GM12878 (cell line): ENCODE measurements at regions not wholly inside any gene's neighbourhood (a gene's known extent, or its start where the extent isn't known, plus 50 kb on each side); places are given as distances from the start of the nearest gene placed in this dataset.

Experiments
- ATAC-seq: fragments of 200-7000 bp; cut with Tn5 transposase; 3 replicates; pipeline ENCODE4 v1.9.1; 2020; ENCODE audit warnings: mild to moderate bottlenecking, moderate library complexity
- BruUV-seq: library from RNA; stranded (reverse); fragments of 400-500 nt; replicated peaks from 2 replicates; lab custom pipeline; 2021; lab: Mats Ljungman, UMichigan
- CTCF ChIA-PET: fragments of 300-600 bp; sonication (Branson Sonifier 250); formaldehyde crosslinking; extraction: SDS; loops from one replicate; lab custom pipeline; 2021; ENCODE audit warnings: inconsistent platforms; lab: Yijun Ruan, JAX
- POLR2A ChIA-PET: fragments of 350-600 bp; formaldehyde crosslinking; extraction: SDS; loops from one replicate; lab custom pipeline; 2021; ENCODE audit warnings: inconsistent platforms; lab: Charles Lee
- RAD21 ChIA-PET: fragments of 300-600 bp; sonication (Branson Sonifier 250); formaldehyde crosslinking; loops from one replicate; lab custom pipeline; 2023; ENCODE audit warnings: antibody characterized with exemption; ENCODE audit not compliant: unreplicated experiment; lab: Charles Lee
- SMC1A ChIA-PET: fragments of 300-600 bp; sonication (Branson Sonifier 250); formaldehyde crosslinking; loops from one replicate; lab custom pipeline; 2023; ENCODE audit not compliant: unreplicated experiment, uncharacterized antibody; lab: Charles Lee
- DNase-seq: peaks from one replicate; pipeline ENCODE4 v3.0.0-alpha.2; 2011; ENCODE audit warnings: low read depth, low spot score
- FAIRE-seq: peaks from 3 replicates; lab custom pipeline; 2011; peaks lifted over from hg19 to GRCh38; lab: Jason Lieb, UNC
- H2AFZ ChIP-seq: 2 replicates; pipeline ENCODE4 v1.6.0; 2011; ENCODE audit warnings: low read depth, low read length, control low read depth; ENCODE audit not compliant: control insufficient read depth
- H3K27ac ChIP-seq: 2 replicates; pipeline ENCODE4 v1.5.1; 2011; ENCODE audit warnings: control low read depth; ENCODE audit not compliant: control insufficient read depth, insufficient read depth
- H3K27me3 ChIP-seq, 2 experiments: replicated peaks in 1 of 2; 2 replicates each; pipeline versions ENCODE4 v1.6.0 to v1.6.1; 2011; ENCODE audit warnings: low read length in 1 of 2; ENCODE audit not compliant: control insufficient read depth in 2 of 2, insufficient read depth in 2 of 2
- H3K36me3 ChIP-seq, 2 experiments: 2 replicates each; pipeline ENCODE4 v1.5.1; 2011; ENCODE audit warnings: low read length in 1 of 2; ENCODE audit not compliant: control insufficient read depth in 2 of 2, insufficient read depth in 2 of 2
- H3K4me1 ChIP-seq: 2 replicates; pipeline ENCODE4 v1.6.1; 2011; ENCODE audit warnings: mild to moderate bottlenecking, low read length, moderate library complexity, mixed read lengths; ENCODE audit not compliant: control insufficient read depth, insufficient read depth
- H3K4me2 ChIP-seq: 2 replicates; pipeline ENCODE4 v1.6.0; 2011; ENCODE audit warnings: control low read depth; ENCODE audit not compliant: control insufficient read depth, insufficient read depth
- H3K4me3 ChIP-seq: fragments of 200-600 bp; sonication (generic); 2 replicates; pipeline ENCODE4 v1.5.1; 2016
- H3K79me2 ChIP-seq: 2 replicates; pipeline ENCODE4 v1.6.0; 2011; ENCODE audit warnings: low read length; ENCODE audit not compliant: control insufficient read depth, insufficient read depth
- H3K9ac ChIP-seq: 2 replicates; pipeline ENCODE4 v1.8.0; 2011; ENCODE audit warnings: low read length, control low read depth, mixed read lengths; ENCODE audit not compliant: control insufficient read depth, insufficient read depth
- H3K9me3 ChIP-seq: replicated peaks from 3 replicates; pipeline ENCODE4 v1.5.1; 2011; ENCODE audit warnings: mild to moderate bottlenecking, low read length; ENCODE audit not compliant: control insufficient read depth, insufficient read depth
- H4K20me1 ChIP-seq: 2 replicates; pipeline ENCODE4 v1.6.0; 2011; ENCODE audit not compliant: control insufficient read depth, insufficient read depth
- CBX5 ChIP-seq: sonication (generic); IDR thresholded peaks from 2 replicates; pipeline ENCODE4 v1.6.1; 2016; ENCODE audit warnings: low read depth, moderate library complexity, mild to moderate bottlenecking, inconsistent platforms
- CHD2 ChIP-seq: IDR thresholded peaks from 2 replicates; pipeline ENCODE4 v1.6.1; 2011; ENCODE audit warnings: low read depth, low read length, improper control_type of control experiment, borderline replicate concordance
- CREB1 ChIP-seq: IDR thresholded peaks from 2 replicates; pipeline ENCODE4 v1.6.1; 2012; ENCODE audit warnings: low read depth, mild to moderate bottlenecking, inconsistent platforms
- FOXM1 ChIP-seq: IDR thresholded peaks from 2 replicates; pipeline ENCODE4 v1.6.1; 2012; ENCODE audit warnings: low read depth, mild to moderate bottlenecking, inconsistent platforms, low read length, moderate library complexity
- HCFC1 ChIP-seq: fragments of 150-350 bp; IDR thresholded peaks from 2 replicates; pipeline ENCODE4 v1.6.1; 2014; ENCODE audit warnings: low read length
- JUND ChIP-seq: IDR thresholded peaks from 2 replicates; pipeline ENCODE4 v1.6.1; 2012; ENCODE audit warnings: low read depth, mild to moderate bottlenecking, low read length, improper control_type of control experiment, moderate library complexity
- NR2C2 ChIP-seq: IDR thresholded peaks from 2 replicates; pipeline ENCODE4 v1.6.1; 2011; ENCODE audit warnings: borderline replicate concordance, low read depth; ENCODE audit not compliant: control insufficient read depth, insufficient read length
- POLR2AphosphoS5 ChIP-seq: IDR thresholded peaks from 2 replicates; pipeline ENCODE4 v1.6.1; 2011; ENCODE audit warnings: mild to moderate bottlenecking, low read length, inconsistent platforms
- SUPT20H ChIP-seq: IDR thresholded peaks from 2 replicates; pipeline ENCODE4 v1.6.1; 2011; ENCODE audit warnings: low read depth, mild to moderate bottlenecking, low read length, moderate library complexity, borderline replicate concordance; ENCODE audit not compliant: control insufficient read depth
- TBL1XR1 ChIP-seq: IDR thresholded peaks from 2 replicates; pipeline ENCODE4 v1.6.1; 2012; ENCODE audit warnings: low read depth, low read length, improper control_type of control experiment
- WGBS: methylation state at CpG from one replicate; pipeline ENCODE4 v1.1.6; 2016; ENCODE audit warnings: low lambda C conversion rate; ENCODE audit not compliant: insufficient replicate concordance, insufficient coverage; ENCODE audit errors: missing lambda C conversion rate; 5-methylcytosine and 5-hydroxymethylcytosine counted together
- in situ Hi-C: fragments of 300-500 bp; cut with MboI; formaldehyde crosslinking; loops from 9 replicates; pipeline ENCODE4 v1.14.3; 2018; ENCODE audit warnings: mixed read lengths
- intact Hi-C: fragments of 100-400 bp; cut with micrococcal nuclease; formaldehyde crosslinking; loops from one replicate; pipeline ENCODE4 v1.14.2; 2022; ENCODE audit not compliant: unreplicated experiment
- TF ChIP-seq, protein P1 (sequence below): fragments of 450-650 bp; IDR thresholded peaks from 2 replicates; pipeline ENCODE4 v1.6.1; 2017; ENCODE audit warnings: low read depth, mild to moderate bottlenecking, moderate library complexity
- TF ChIP-seq, protein P2 (sequence below): fragments of 450-650 bp; IDR thresholded peaks from 2 replicates; pipeline ENCODE4 v1.6.1; 2017; ENCODE audit warnings: mild to moderate bottlenecking, moderate library complexity
- TF ChIP-seq, protein P3 (sequence below): IDR thresholded peaks from 2 replicates; pipeline ENCODE4 v1.6.1; 2012; ENCODE audit warnings: improper control_type of control experiment, low read depth, low read length; ENCODE audit not compliant: insufficient replicate concordance

DNA sequence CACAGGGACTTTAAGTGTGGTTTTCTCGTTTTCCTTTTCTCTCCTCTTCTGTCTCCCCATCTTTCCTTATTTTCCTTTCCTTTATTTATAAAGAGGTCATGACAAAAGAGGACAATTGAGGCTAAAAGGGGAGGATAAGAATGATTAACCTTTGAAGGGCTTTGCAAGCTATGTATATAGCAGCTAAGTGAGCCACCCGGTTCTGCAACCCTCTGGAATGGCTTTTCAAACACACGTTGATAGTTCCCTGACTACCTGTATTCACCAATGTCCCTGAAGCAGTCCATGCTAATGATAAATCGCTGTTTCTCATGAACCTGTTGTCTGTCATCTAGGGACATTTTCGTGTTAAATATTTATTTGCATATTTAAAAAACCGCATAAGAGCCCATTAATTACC lies 124.4 kb upstream of the RALGAPA2 start:
- H3K9ac ChIP-seq: no peak overlapping the region
- no TSS peak for BruUV-seq
- no peak overlapping the region for H3K4me3 ChIP-seq
- intact Hi-C loops: loop anchor here (2.0 kb wide), 1 partner anchor 668 kb away; no protein-coding TSS in a partner anchor
- SMC1A ChIA-PET: interaction anchor here (1.0 to 2.5 kb wide), 4 partner anchors 24 to 667 kb away, joined by 3 to 7 read pairs (median 4); no protein-coding TSS in a partner anchor
- POLR2A ChIA-PET: no interaction called here
- no peaks in the 10 kb centered on the region for H4K20me1 ChIP-seq
- FAIRE-seq (no peak), ATAC-seq (no peak), DNase-seq (no peak)
- no peaks in the 10 kb centered on the region for H3K9me3 ChIP-seq
- no peak overlapping the region for H3K4me2 ChIP-seq
- peaks cover 0 to 2% of the 10 kb centered on the region in 2 experiments; a peak in 2 of 4 replicates for H3K27me3 ChIP-seq
- H3K79me2 ChIP-seq: no peaks in the 10 kb centered on the region
- H3K4me1 ChIP-seq: no peaks in the 10 kb centered on the region
- in situ Hi-C loops: no loop called here
- H2AFZ ChIP-seq: no peak overlapping the region
- CTCF ChIA-PET: interaction anchor here (0.8 to 3.3 kb wide), 9 partner anchors 11 to 778 kb away, joined by 3 to 12 read pairs (median 6); no protein-coding TSS in a partner anchor
- 24% methylated on average over 6 of the region's 6 CpGs for WGBS
- H3K36me3 ChIP-seq: no peaks in the 10 kb centered on the region
- H3K27ac ChIP-seq: no peak overlapping the region
- RAD21 ChIA-PET: no interaction called here
- TF ChIP-seq FOXM1 (no peak), JUND (no peak), CHD2 (no peak), HCFC1 (no peak), SUPT20H (no peak), CREB1 (no peak), POLR2AphosphoS5 (no peak), TBL1XR1 (no peak), NR2C2 (no peak), CBX5 (no peak)
- TF ChIP-seq, protein P1, sequence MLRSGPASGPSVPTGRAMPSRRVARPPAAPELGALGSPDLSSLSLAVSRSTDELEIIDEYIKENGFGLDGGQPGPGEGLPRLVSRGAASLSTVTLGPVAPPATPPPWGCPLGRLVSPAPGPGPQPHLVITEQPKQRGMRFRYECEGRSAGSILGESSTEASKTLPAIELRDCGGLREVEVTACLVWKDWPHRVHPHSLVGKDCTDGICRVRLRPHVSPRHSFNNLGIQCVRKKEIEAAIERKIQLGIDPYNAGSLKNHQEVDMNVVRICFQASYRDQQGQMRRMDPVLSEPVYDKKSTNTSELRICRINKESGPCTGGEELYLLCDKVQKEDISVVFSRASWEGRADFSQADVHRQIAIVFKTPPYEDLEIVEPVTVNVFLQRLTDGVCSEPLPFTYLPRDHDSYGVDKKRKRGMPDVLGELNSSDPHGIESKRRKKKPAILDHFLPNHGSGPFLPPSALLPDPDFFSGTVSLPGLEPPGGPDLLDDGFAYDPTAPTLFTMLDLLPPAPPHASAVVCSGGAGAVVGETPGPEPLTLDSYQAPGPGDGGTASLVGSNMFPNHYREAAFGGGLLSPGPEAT: no peak
- TF ChIP-seq, protein P2, sequence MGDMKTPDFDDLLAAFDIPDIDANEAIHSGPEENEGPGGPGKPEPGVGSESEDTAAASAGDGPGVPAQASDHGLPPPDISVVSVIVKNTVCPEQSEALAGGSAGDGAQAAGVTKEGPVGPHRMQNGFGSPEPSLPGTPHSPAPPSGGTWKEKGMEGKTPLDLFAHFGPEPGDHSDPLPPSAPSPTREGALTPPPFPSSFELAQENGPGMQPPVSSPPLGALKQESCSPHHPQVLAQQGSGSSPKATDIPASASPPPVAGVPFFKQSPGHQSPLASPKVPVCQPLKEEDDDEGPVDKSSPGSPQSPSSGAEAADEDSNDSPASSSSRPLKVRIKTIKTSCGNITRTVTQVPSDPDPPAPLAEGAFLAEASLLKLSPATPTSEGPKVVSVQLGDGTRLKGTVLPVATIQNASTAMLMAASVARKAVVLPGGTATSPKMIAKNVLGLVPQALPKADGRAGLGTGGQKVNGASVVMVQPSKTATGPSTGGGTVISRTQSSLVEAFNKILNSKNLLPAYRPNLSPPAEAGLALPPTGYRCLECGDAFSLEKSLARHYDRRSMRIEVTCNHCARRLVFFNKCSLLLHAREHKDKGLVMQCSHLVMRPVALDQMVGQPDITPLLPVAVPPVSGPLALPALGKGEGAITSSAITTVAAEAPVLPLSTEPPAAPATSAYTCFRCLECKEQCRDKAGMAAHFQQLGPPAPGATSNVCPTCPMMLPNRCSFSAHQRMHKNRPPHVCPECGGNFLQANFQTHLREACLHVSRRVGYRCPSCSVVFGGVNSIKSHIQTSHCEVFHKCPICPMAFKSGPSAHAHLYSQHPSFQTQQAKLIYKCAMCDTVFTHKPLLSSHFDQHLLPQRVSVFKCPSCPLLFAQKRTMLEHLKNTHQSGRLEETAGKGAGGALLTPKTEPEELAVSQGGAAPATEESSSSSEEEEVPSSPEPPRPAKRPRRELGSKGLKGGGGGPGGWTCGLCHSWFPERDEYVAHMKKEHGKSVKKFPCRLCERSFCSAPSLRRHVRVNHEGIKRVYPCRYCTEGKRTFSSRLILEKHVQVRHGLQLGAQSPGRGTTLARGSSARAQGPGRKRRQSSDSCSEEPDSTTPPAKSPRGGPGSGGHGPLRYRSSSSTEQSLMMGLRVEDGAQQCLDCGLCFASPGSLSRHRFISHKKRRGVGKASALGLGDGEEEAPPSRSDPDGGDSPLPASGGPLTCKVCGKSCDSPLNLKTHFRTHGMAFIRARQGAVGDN: no peak
- TF ChIP-seq, protein P3, sequence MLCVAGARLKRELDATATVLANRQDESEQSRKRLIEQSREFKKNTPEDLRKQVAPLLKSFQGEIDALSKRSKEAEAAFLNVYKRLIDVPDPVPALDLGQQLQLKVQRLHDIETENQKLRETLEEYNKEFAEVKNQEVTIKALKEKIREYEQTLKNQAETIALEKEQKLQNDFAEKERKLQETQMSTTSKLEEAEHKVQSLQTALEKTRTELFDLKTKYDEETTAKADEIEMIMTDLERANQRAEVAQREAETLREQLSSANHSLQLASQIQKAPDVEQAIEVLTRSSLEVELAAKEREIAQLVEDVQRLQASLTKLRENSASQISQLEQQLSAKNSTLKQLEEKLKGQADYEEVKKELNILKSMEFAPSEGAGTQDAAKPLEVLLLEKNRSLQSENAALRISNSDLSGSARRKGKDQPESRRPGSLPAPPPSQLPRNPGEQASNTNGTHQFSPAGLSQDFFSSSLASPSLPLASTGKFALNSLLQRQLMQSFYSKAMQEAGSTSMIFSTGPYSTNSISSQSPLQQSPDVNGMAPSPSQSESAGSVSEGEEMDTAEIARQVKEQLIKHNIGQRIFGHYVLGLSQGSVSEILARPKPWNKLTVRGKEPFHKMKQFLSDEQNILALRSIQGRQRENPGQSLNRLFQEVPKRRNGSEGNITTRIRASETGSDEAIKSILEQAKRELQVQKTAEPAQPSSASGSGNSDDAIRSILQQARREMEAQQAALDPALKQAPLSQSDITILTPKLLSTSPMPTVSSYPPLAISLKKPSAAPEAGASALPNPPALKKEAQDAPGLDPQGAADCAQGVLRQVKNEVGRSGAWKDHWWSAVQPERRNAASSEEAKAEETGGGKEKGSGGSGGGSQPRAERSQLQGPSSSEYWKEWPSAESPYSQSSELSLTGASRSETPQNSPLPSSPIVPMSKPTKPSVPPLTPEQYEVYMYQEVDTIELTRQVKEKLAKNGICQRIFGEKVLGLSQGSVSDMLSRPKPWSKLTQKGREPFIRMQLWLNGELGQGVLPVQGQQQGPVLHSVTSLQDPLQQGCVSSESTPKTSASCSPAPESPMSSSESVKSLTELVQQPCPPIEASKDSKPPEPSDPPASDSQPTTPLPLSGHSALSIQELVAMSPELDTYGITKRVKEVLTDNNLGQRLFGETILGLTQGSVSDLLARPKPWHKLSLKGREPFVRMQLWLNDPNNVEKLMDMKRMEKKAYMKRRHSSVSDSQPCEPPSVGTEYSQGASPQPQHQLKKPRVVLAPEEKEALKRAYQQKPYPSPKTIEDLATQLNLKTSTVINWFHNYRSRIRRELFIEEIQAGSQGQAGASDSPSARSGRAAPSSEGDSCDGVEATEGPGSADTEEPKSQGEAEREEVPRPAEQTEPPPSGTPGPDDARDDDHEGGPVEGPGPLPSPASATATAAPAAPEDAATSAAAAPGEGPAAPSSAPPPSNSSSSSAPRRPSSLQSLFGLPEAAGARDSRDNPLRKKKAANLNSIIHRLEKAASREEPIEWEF: no peak
